ENCODE measurements at regions not wholly inside any gene's neighbourhood (a gene's known extent, or its start where the extent isn't known, plus 50 kb on each side); places are given as distances from the start of the nearest gene placed in this dataset.

DNA sequence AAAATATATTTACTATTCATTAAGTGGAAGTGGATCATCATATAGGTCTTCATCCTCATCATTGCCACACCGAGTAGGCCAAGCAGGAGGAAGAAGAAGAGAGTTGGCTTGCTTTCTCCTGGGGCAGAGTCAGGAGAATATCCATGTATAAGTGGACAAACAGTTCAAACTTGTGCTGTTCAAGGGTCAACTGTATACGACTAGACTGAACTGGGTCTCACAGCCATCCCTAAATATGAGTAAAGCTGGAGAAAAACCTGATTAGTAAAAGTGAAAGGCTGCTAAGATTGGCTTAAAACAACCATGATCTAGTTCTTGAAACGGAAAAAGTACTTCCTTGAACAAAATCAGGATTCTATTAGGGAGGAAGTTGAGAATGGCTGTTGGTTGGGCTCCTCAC, 276.7 kb upstream of the ADRA1B start:
- H3K27me3 Mint-ChIP-seq (ENCODE audit: unreplicated experiment), result peaks cover 3% of the 10 kb centered on the region
- no peak for DNase-seq
- TF ChIP-seq, protein P1, sequence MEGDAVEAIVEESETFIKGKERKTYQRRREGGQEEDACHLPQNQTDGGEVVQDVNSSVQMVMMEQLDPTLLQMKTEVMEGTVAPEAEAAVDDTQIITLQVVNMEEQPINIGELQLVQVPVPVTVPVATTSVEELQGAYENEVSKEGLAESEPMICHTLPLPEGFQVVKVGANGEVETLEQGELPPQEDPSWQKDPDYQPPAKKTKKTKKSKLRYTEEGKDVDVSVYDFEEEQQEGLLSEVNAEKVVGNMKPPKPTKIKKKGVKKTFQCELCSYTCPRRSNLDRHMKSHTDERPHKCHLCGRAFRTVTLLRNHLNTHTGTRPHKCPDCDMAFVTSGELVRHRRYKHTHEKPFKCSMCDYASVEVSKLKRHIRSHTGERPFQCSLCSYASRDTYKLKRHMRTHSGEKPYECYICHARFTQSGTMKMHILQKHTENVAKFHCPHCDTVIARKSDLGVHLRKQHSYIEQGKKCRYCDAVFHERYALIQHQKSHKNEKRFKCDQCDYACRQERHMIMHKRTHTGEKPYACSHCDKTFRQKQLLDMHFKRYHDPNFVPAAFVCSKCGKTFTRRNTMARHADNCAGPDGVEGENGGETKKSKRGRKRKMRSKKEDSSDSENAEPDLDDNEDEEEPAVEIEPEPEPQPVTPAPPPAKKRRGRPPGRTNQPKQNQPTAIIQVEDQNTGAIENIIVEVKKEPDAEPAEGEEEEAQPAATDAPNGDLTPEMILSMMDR (IDR thresholded peaks at IDR 0.05; ENCODE audit: partially characterized antibody, unreplicated experiment), result no peak
- H3K4me1 Mint-ChIP-seq (ENCODE audit: low read depth, unreplicated experiment), result no peaks in the 10 kb centered on the region
- no peaks in the 10 kb centered on the region for H3K9me3 Mint-ChIP-seq (ENCODE audit: unreplicated experiment)
- no peak overlapping the region for H3K27ac Mint-ChIP-seq (ENCODE audit: unreplicated experiment)
- H3K36me3 Mint-ChIP-seq (ENCODE audit: unreplicated experiment), result no peaks in the 10 kb centered on the region
- no peak overlapping the region for H3K4me3 Mint-ChIP-seq (ENCODE audit: unreplicated experiment)

GRCh38 chr5:159640446-159640845, 275.8 kb upstream of the ADRA1B start:
- Mint-ChIP-seq H3K9me3 (ENCODE audit: unreplicated experiment) (no peaks in the 10 kb centered on the region), H3K27me3 (ENCODE audit: unreplicated experiment) (peaks cover 3% of the 10 kb centered on the region), H3K27ac (ENCODE audit: unreplicated experiment) (no peak overlapping the region), H3K4me1 (ENCODE audit: low read depth, unreplicated experiment) (no peaks in the 10 kb centered on the region), H3K4me3 (ENCODE audit: unreplicated experiment) (no peak overlapping the region), H3K36me3 (ENCODE audit: unreplicated experiment) (no peaks in the 10 kb centered on the region)
- TF ChIP-seq, protein P1 (IDR thresholded peaks at IDR 0.05; ENCODE audit: partially characterized antibody, unreplicated experiment), result no peak
- DNase-seq, result no peak

DNA sequence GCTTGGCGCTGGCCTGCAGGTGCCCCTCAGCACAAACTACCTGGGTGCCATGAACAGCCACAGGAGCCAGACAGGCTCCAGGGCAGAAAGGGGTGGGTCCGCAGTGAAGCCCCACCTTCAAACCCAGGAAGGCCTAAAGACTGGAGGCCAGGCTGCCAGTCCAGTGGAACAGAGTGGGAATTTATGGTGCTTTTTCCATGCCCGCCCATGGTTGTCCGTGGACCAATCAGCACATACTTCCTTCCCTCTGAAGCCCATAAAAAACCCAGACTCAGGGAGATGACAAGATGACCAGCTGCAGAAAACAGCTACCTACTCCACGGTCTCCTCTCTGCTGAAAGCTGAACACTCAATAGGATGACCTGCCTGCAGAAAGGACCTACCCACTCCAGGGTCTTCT, 275.4 kb upstream of the ADRA1B start:
- Mint-ChIP-seq H3K36me3 (ENCODE audit: unreplicated experiment) (no peaks in the 10 kb centered on the region), H3K4me1 (ENCODE audit: low read depth, unreplicated experiment) (no peaks in the 10 kb centered on the region), H3K27me3 (ENCODE audit: unreplicated experiment) (peaks cover 3% of the 10 kb centered on the region), H3K27ac (ENCODE audit: unreplicated experiment) (no peak overlapping the region), H3K4me3 (ENCODE audit: unreplicated experiment) (no peak overlapping the region), H3K9me3 (ENCODE audit: unreplicated experiment) (no peaks in the 10 kb centered on the region)
- TF ChIP-seq, protein P1 (IDR thresholded peaks at IDR 0.05; ENCODE audit: partially characterized antibody, unreplicated experiment), result no peak
- no peak for DNase-seq

DNA sequence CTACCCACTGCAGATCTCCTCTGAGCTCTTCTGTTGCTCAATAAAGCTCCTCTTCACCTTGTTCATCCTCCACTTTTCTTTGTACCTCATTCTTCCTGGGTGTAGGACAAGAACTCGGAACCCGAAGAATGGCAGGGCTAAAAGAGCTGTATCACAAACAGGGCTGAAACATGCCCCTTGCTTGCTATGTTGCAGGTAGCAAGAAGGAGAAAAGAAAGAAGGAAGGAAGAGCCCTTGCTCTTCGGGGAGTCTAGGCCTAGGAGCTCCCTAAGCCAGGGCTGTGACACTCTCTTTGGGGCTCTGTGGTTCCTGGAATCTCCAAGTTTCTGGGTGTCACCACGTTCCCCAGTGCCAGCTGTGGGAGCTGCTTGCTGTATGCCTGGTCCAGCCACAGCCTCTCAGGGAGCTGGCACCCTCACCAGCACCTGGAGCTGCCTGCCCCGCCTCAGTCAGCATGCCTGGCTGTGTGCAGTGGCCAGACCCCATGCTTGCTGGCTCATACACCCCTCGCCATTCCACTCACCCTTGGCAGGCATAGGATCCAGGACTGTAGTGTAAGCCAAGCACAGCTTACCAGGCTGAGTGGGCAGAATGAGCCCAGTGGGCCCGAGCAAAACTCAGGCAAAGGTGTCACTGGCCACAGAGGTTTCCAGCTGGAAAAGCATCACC, 274.8 kb upstream of the ADRA1B start:
- Mint-ChIP-seq H3K27me3 (ENCODE audit: unreplicated experiment) (peaks cover 3% of the 10 kb centered on the region), H3K36me3 (ENCODE audit: unreplicated experiment) (no peaks in the 10 kb centered on the region), H3K27ac (ENCODE audit: unreplicated experiment) (no peak overlapping the region), H3K4me1 (ENCODE audit: low read depth, unreplicated experiment) (no peaks in the 10 kb centered on the region), H3K9me3 (ENCODE audit: unreplicated experiment) (no peaks in the 10 kb centered on the region), H3K4me3 (ENCODE audit: unreplicated experiment) (no peak overlapping the region)
- TF ChIP-seq, protein P1 (IDR thresholded peaks at IDR 0.05; ENCODE audit: partially characterized antibody, unreplicated experiment), result no peak
- no peak for DNase-seq

DNA sequence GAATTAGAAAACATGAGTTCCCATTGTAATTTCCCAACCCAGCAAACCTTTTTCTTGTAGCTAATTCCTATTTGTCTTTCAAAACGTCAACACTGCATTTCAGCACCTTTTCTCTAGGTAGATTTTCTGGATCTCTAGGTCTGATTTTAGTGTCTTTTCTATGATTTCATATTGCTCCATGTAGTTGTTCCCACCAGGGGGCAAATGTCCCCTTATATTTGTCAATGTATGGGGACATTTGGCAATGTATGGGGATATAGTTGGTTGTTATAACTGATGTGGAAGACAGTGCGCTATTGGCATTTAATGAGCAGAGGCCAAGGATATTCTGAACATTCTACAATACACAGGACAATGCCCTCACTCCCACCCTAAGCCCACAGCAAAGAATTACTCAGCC, 273.9 kb upstream of the ADRA1B start:
- H3K27me3 Mint-ChIP-seq (ENCODE audit: unreplicated experiment), result peaks cover 4% of the 10 kb centered on the region
- no peaks in the 10 kb centered on the region for H3K36me3 Mint-ChIP-seq (ENCODE audit: unreplicated experiment)
- TF ChIP-seq, protein P1 (IDR thresholded peaks at IDR 0.05; ENCODE audit: partially characterized antibody, unreplicated experiment), result no peak
- H3K9me3 Mint-ChIP-seq (ENCODE audit: unreplicated experiment), result no peaks in the 10 kb centered on the region
- H3K27ac Mint-ChIP-seq (ENCODE audit: unreplicated experiment), result no peak overlapping the region
- no peak overlapping the region for H3K4me3 Mint-ChIP-seq (ENCODE audit: unreplicated experiment)
- no peak for DNase-seq
- no peaks in the 10 kb centered on the region for H3K4me1 Mint-ChIP-seq (ENCODE audit: low read depth, unreplicated experiment)
